Mesendoderm (in vitro differentiated cells): ENCODE measurements at regions not wholly inside any gene's neighbourhood (a gene's known extent, or its start where the extent isn't known, plus 50 kb on each side); places are given as distances from the start of the nearest gene placed in this dataset.
A peak's percentile ranks its signal among the peaks of the same experiment; 100 is the strongest.
"Not testable (repeated sequence)": the region's sequence is repeated elsewhere in the genome, so short reads cannot be mapped to it uniquely, and the experiment has no call there.

Experiments used
- DNase-seq: peaks from one replicate; pipeline ENCODE4 v3.0.0; 2013
- H2AK5ac ChIP-seq: 2 replicates; pipeline ENCODE4 v1.6.1; 2013; ENCODE audit warnings: low read length, inconsistent platforms
- H2BK120ac ChIP-seq: 2 replicates; pipeline ENCODE4 v1.6.1; 2013; ENCODE audit warnings: low read depth, mild to moderate bottlenecking, low read length, moderate library complexity, mixed read lengths
- H2BK15ac ChIP-seq: replicated peaks from 2 replicates; pipeline ENCODE4 v1.6.1; 2013; ENCODE audit warnings: low read depth, mild to moderate bottlenecking, moderate library complexity
- H2BK5ac ChIP-seq: 2 replicates; pipeline ENCODE4 v1.6.1; 2013; ENCODE audit warnings: low read length, inconsistent platforms
- H3K18ac ChIP-seq: 2 replicates; pipeline ENCODE4 v1.6.1; 2013; ENCODE audit warnings: mild to moderate bottlenecking, low read length, mixed read lengths
- H3K23ac ChIP-seq: one replicate; pipeline ENCODE4 v1.6.1; 2013; ENCODE audit warnings: low read length
- H3K27ac ChIP-seq: 2 replicates; pipeline ENCODE4 v1.5.1; 2013; ENCODE audit warnings: low read depth, mild to moderate bottlenecking, inconsistent platforms, low read length, moderate library complexity
- H3K27me3 ChIP-seq: 2 replicates; pipeline ENCODE4 v1.6.1; 2013; ENCODE audit warnings: low read length, control low read depth, mild to moderate bottlenecking, inconsistent platforms; ENCODE audit not compliant: insufficient read depth, poor library complexity
- H3K36me3 ChIP-seq: 2 replicates; pipeline ENCODE4 v1.6.1; 2013; ENCODE audit warnings: low read length, inconsistent platforms; ENCODE audit not compliant: control insufficient read depth, insufficient read depth
- H3K4ac ChIP-seq: one replicate; pipeline ENCODE4 v1.6.1; 2013; ENCODE audit warnings: low read depth, mild to moderate bottlenecking, low read length, moderate library complexity
- H3K4me1 ChIP-seq: 2 replicates; pipeline ENCODE4 v1.6.1; 2013; ENCODE audit warnings: low read depth, low read length, inconsistent platforms; ENCODE audit not compliant: control insufficient read depth
- H3K4me2 ChIP-seq: 2 replicates; pipeline ENCODE4 v1.6.1; 2013; ENCODE audit warnings: low read length
- H3K4me3 ChIP-seq: 2 replicates; pipeline ENCODE4 v1.5.1; 2013; ENCODE audit warnings: mild to moderate bottlenecking, low read length
- H3K56ac ChIP-seq: one replicate; pipeline ENCODE4 v1.6.1; 2013; ENCODE audit warnings: low read length
- H3K79me1 ChIP-seq: 2 replicates; pipeline ENCODE4 v1.6.1; 2013; ENCODE audit warnings: low read length, inconsistent platforms
- H3K79me2 ChIP-seq: 2 replicates; pipeline ENCODE4 v1.6.1; 2013; ENCODE audit warnings: mild to moderate bottlenecking, low read length; ENCODE audit not compliant: control insufficient read depth, insufficient read depth
- H3K9ac ChIP-seq: 2 replicates; pipeline ENCODE4 v1.6.1; 2013; ENCODE audit warnings: low read length, inconsistent platforms
- H4K5ac ChIP-seq: one replicate; pipeline ENCODE4 v1.6.1; 2013; ENCODE audit warnings: low read length
- H4K8ac ChIP-seq: one replicate; pipeline ENCODE4 v1.6.1; 2013; ENCODE audit warnings: low read depth, mild to moderate bottlenecking, control low read depth, low read length, moderate library complexity
- WGBS: extraction: QIAGEN DNeasy Blood & Tissue Kit; methylation state at CpG from one replicate; pipeline ENCODE4 v1.1.7; 2013; ENCODE audit warnings: low lambda C conversion rate, missing lambda C conversion rate; ENCODE audit not compliant: insufficient coverage; ENCODE audit errors: extremely low coverage; 5-methylcytosine and 5-hydroxymethylcytosine counted together

- WGBS: no CpG with 5 or more reads among the region's 3 CpGs
- Histone ChIP-seq H3K9ac (no peak overlapping the region), H2BK120ac (no peak overlapping the region), H2BK5ac (no peak overlapping the region), H3K4me2 (no peak overlapping the region), H4K5ac (no peak overlapping the region), H2BK15ac (no peak overlapping the region), H3K23ac (no peak overlapping the region), H3K4ac (no peak overlapping the region), H3K56ac (no peak overlapping the region), H3K36me3 (no peaks in the 10 kb centered on the region), H3K4me3 (no peak overlapping the region), H3K4me1 (no peaks in the 10 kb centered on the region), H2AK5ac (no peak overlapping the region), H4K8ac (no peak overlapping the region), H3K79me2 (no peaks in the 10 kb centered on the region), H3K18ac (no peak overlapping the region), H3K27ac (no peak overlapping the region), H3K27me3 (no peaks in the 10 kb centered on the region), H3K79me1 (no peaks in the 10 kb centered on the region)
- DNase-seq: peak; percentile 82
These were observed 121.0 kb upstream of the XPO1 start for GRCh38 chr2:61658841-61659780.

GRCh38 chr2:61649946-61650345 lies 111.8 kb upstream of the XPO1 start:
- not testable (repeated sequence) for H3K79me2 ChIP-seq, H2BK15ac ChIP-seq, H3K27ac ChIP-seq, H3K4ac ChIP-seq, H3K4me3 ChIP-seq, H3K56ac ChIP-seq, H3K36me3 ChIP-seq, H3K79me1 ChIP-seq, H3K4me1 ChIP-seq, H3K4me2 ChIP-seq, H2BK120ac ChIP-seq, H4K8ac ChIP-seq, H3K27me3 ChIP-seq, H3K23ac ChIP-seq, H3K18ac ChIP-seq, H2AK5ac ChIP-seq, H3K9ac ChIP-seq, DNase-seq, H2BK5ac ChIP-seq, H4K5ac ChIP-seq
- no CpG with 5 or more reads among the region's 3 CpGs for WGBS

GRCh38 chr2:61649021-61649420 lies 110.9 kb upstream of the XPO1 start:
- no CpG with 5 or more reads among the region's 2 CpGs for WGBS
- Histone ChIP-seq H3K27me3 (no peaks in the 10 kb centered on the region), H2BK120ac (no peak overlapping the region), H3K4me3 (no peak overlapping the region), H3K18ac (no peak overlapping the region), H3K9ac (no peak overlapping the region), H3K4me2 (no peak overlapping the region), H2BK15ac (no peak overlapping the region), H3K4ac (no peak overlapping the region), H4K8ac (no peak overlapping the region), H3K23ac (no peak overlapping the region), H3K27ac (no peak overlapping the region), H3K79me2 (no peaks in the 10 kb centered on the region), H3K4me1 (no peaks in the 10 kb centered on the region), H3K79me1 (no peaks in the 10 kb centered on the region), H3K36me3 (no peaks in the 10 kb centered on the region), H2BK5ac (no peak overlapping the region), H4K5ac (no peak overlapping the region), H2AK5ac (no peak overlapping the region), H3K56ac (no peak overlapping the region)
- no peak for DNase-seq

- no peaks in the 10 kb centered on the region for H3K79me1 ChIP-seq
- no peak overlapping the region for H3K4me3 ChIP-seq
- WGBS: no CpG with 5 or more reads among the region's 5 CpGs
- H3K79me2 ChIP-seq: no peaks in the 10 kb centered on the region
- H3K23ac ChIP-seq: no peak overlapping the region
- H3K9ac ChIP-seq: no peak overlapping the region
- no peak overlapping the region for H4K8ac ChIP-seq
- H3K4me2 ChIP-seq: no peak overlapping the region
- no peaks in the 10 kb centered on the region for H3K4me1 ChIP-seq
- no peak overlapping the region for H3K18ac ChIP-seq
- H3K56ac ChIP-seq: no peak overlapping the region
- H2BK5ac ChIP-seq: no peak overlapping the region
- H3K36me3 ChIP-seq: no peaks in the 10 kb centered on the region
- DNase-seq: no peak
- no peaks in the 10 kb centered on the region for H3K27me3 ChIP-seq
- no peak overlapping the region for H3K4ac ChIP-seq
- H4K5ac ChIP-seq: no peak overlapping the region
- H2BK120ac ChIP-seq: no peak overlapping the region
- H2AK5ac ChIP-seq: no peak overlapping the region
- no peak overlapping the region for H3K27ac ChIP-seq
- H2BK15ac ChIP-seq: no peak overlapping the region
These were observed 108.9 kb upstream of the XPO1 start for GRCh38 chr2:61647044-61647443.

GRCh38 chr2:61645911-61646310 lies 107.8 kb upstream of the XPO1 start:
- no CpG with 5 or more reads among the region's 1 CpG for WGBS
- H2BK120ac ChIP-seq: no peak overlapping the region
- H3K23ac ChIP-seq: no peak overlapping the region

GRCh38 chr2:61643153-61643552 lies 105.0 kb upstream of the XPO1 start:
- not testable (repeated sequence) for H3K4me3 ChIP-seq, H3K9ac ChIP-seq, H3K36me3 ChIP-seq, H3K18ac ChIP-seq, H3K4me1 ChIP-seq, DNase-seq, H3K27me3 ChIP-seq, H3K4ac ChIP-seq, H3K79me1 ChIP-seq, H4K8ac ChIP-seq, H4K5ac ChIP-seq, H2BK5ac ChIP-seq, H3K79me2 ChIP-seq, H2AK5ac ChIP-seq, H3K56ac ChIP-seq, H3K27ac ChIP-seq, H2BK120ac ChIP-seq, H2BK15ac ChIP-seq, H3K4me2 ChIP-seq, H3K23ac ChIP-seq
- no CpG with 5 or more reads among the region's 6 CpGs for WGBS

More at GRCh38 chr2:61645911-61646310, 107.8 kb upstream of the XPO1 start:
- H2BK15ac ChIP-seq: no peak overlapping the region
- H3K4me1 ChIP-seq: no peaks in the 10 kb centered on the region
- no peak overlapping the region for H4K5ac ChIP-seq
- no peak overlapping the region for H3K56ac ChIP-seq
- no peaks in the 10 kb centered on the region for H3K27me3 ChIP-seq
- no peak overlapping the region for H3K18ac ChIP-seq
- no peak overlapping the region for H2BK5ac ChIP-seq
- H3K9ac ChIP-seq: no peak overlapping the region
- no peaks in the 10 kb centered on the region for H3K79me2 ChIP-seq
- no peak for DNase-seq
- H3K27ac ChIP-seq: no peak overlapping the region
- no peaks in the 10 kb centered on the region for H3K79me1 ChIP-seq
- H3K4me2 ChIP-seq: no peak overlapping the region
- H4K8ac ChIP-seq: no peak overlapping the region
- H3K4me3 ChIP-seq: no peak overlapping the region
- H2AK5ac ChIP-seq: no peak overlapping the region
- no peak overlapping the region for H3K4ac ChIP-seq
- no peaks in the 10 kb centered on the region for H3K36me3 ChIP-seq
